ENCODE measurements at regions not wholly inside any gene's neighbourhood (a gene's known extent, or its start where the extent isn't known, plus 50 kb on each side); places are given as distances from the start of the nearest gene placed in this dataset.

- TF ChIP-seq CTCF (IDR thresholded peaks at IDR 0.05) (no peak), POLR2A (IDR thresholded peaks at IDR 0.05) (no peak)
Measured at GRCh38 chr22:27124351-27124966, 467.1 kb downstream of the MIAT start.

Data from adrenal gland (tissue), 5 donors.